KBM-7 (cell line): ENCODE measurements at regions not wholly inside any gene's neighbourhood (a gene's known extent, or its start where the extent isn't known, plus 50 kb on each side); places are given as distances from the start of the nearest gene placed in this dataset.
"Not testable (repeated sequence)": the region's sequence is repeated elsewhere in the genome, so short reads cannot be mapped to it uniquely, and the experiment has no call there.

Experiments used
- DNase-seq: peaks from one replicate; pipeline ENCODE4 v3.0.0-alpha.2; 2015
- in situ Hi-C: fragments of 300-500 bp; cut with MboI; formaldehyde crosslinking; loops from 2 replicates; pipeline ENCODE4 v1.14.3; 2020; ENCODE audit warnings: low sequenced_read_pairs, low pct_unique_long_range_greater_than_20kb, mixed read lengths

DNA sequence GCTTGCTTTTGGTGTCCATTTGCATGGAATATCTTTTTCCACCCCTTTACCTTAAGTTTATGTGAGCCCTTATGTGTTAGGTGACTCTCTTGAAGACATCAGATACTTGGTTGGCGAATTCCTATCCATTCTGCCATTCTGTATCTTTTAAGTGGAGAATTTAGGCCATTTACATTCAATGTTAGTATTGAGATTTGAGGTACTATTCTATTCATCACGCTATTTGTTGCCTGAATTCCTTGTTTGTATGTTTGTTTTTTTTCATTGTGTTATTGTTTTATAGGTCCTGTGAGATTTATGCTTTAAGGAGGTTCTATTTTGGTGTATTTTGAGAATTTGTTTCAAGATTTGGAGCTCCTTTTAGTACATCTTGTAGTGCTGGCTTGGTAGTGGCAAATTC lies 238.3 kb upstream of the LYPLAL1 start:
- in situ Hi-C loops, DNase-seq: not testable (repeated sequence)

DNA sequence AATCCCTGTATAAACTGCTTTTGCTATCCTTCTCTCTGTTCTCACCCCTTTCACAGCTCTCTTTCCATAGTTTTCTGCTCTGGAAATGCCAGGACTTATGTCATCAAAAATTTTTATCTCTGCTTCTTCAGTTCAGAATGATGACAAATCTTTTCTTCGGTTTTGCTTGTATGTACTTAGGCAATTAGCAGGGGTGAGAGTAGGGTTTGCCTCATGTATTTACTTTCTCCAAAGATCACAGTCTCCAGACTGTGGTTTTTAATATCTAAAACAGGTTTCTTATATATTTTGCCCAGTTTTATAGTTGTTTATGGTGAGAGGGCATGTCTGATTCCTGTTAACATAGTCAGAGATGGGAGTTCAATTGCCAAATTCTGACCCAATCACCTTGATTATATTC lies 235.4 kb upstream of the LYPLAL1 start:
- DNase-seq = no peak
- in situ Hi-C loops = no loop called here

DNA sequence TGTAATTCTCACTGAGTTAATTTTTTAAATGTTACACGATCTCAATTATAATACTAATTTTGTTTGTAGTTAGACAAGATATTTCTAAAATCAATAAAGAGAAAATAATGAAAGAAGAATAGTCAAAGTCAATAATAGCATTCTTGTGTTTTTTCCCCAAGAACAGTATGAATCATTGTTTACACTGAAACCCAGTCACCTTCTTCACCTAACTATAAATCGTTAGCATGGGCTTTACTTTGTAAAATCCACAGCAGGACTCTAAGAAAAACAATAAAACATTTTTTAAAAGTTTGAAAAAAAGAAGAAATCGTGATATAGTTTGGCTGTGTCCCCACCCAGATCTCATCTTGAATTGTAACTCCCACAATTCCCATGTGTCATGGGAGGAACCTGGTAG lies 234.6 kb upstream of the LYPLAL1 start:
- no peak for DNase-seq
- in situ Hi-C loops = no loop called here

GRCh38 chr1:218942431-218942830 lies 231.2 kb upstream of the LYPLAL1 start:
- in situ Hi-C loops = no loop called here
- DNase-seq = no peak

GRCh38 chr1:218943371-218943770 lies 230.3 kb upstream of the LYPLAL1 start:
- no peak for DNase-seq
- in situ Hi-C loops = no loop called here

- in situ Hi-C loops = no loop called here
Observed at GRCh38 chr1:218945050-218945449, 228.6 kb upstream of the LYPLAL1 start.

DNA sequence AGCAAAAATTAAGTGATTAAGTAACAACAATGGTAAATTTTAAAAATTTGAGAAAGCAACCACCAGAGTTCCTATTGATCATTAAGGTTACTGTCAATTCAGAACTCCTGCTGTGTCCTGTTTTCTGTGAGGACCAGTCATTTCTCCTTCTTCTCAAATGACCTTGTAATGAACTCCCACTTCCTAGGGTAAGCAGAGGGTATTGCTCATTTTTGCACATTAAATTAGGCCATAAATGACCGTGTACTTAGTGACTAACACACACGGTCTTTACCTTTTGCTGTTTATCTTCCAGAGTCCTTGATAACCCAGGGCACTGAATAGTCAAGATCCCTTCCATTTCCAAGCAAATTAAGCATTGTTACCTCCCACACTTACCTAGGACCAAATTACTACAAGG lies 227.5 kb upstream of the LYPLAL1 start:
- in situ Hi-C loops = no loop called here
- no peak for DNase-seq

More at GRCh38 chr1:218945050-218945449, 228.6 kb upstream of the LYPLAL1 start:
- no peak for DNase-seq

GRCh38 chr1:218948446-218948845 lies 225.2 kb upstream of the LYPLAL1 start:
- no peak for DNase-seq
- in situ Hi-C loops = no loop called here

GRCh38 chr1:218953386-218953785 lies 220.3 kb upstream of the LYPLAL1 start:
- in situ Hi-C loops = no loop called here
- DNase-seq = no peak

GRCh38 chr1:218957971-218958370 lies 215.7 kb upstream of the LYPLAL1 start:
- in situ Hi-C loops = no loop called here
- DNase-seq = no peak

DNA sequence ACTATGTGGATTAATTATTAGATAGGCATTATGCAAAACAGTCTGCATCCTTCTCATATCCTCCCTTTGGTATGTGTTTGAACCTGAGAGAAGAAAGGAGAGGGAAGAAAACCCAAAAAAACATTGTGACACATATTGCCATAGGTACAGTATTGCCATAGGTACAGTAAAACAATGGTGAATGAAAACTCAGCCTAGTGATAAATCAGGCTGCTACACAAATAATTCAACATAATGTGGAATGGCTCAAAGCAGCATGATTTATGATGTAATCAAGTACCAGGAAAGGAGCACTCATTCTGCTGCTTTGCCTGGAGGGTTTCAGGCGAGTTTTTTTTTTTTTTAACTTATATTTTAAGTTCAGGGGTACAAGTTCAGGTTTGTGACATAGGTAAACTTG lies 213.9 kb upstream of the LYPLAL1 start:
- in situ Hi-C loops = no loop called here
- DNase-seq = no peak

GRCh38 chr1:218964471-218965185 lies 209.1 kb upstream of the LYPLAL1 start:
- in situ Hi-C loops = no loop called here
- DNase-seq = no peak

GRCh38 chr1:218965821-218966220 lies 207.9 kb upstream of the LYPLAL1 start:
- in situ Hi-C loops = no loop called here

DNA sequence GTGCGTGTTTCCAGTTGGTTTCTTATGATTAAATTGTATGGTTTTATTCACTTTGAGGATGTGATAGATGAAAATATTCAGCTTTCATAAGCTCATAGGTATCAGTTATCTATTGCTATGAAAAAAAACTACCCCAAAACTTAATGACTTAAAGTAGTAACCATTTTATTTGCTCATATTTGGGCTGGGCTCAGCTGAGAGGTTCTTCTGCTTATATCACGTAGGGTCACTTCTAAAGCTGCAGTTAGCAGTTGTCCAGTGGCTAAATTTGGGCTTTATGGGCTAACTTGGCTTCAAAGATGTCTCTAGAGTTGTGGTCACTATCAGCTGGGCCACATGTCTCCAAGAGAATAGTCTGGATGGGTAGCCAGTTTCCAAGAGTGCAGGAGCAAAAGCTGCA lies 206.4 kb upstream of the LYPLAL1 start:
- in situ Hi-C loops = no loop called here
- no peak for DNase-seq

More at GRCh38 chr1:218965821-218966220, 207.9 kb upstream of the LYPLAL1 start:
- no peak for DNase-seq

GRCh38 chr1:218967836-218968235 lies 205.8 kb upstream of the LYPLAL1 start:
- DNase-seq = no peak
- in situ Hi-C loops = no loop called here

DNA sequence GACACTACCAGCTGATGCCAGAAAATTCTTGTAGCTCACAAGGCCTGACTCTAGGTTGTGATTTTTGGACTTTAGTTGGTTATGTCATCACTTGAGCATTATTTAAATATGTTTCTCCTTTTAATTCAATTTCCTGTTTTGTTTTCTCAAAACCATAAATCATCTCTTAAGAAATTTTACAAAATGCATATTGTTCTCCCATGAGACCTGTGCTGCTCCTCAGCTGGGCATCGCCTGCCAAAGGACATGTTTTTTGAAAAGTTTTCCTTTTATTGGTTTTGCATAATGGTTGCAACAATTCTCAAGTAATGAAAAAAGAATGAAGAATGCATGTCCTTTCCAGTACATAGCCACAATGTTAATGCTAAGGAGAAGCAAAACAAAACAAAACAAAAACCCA lies 204.7 kb upstream of the LYPLAL1 start:
- in situ Hi-C loops = no loop called here
- DNase-seq = no peak

DNA sequence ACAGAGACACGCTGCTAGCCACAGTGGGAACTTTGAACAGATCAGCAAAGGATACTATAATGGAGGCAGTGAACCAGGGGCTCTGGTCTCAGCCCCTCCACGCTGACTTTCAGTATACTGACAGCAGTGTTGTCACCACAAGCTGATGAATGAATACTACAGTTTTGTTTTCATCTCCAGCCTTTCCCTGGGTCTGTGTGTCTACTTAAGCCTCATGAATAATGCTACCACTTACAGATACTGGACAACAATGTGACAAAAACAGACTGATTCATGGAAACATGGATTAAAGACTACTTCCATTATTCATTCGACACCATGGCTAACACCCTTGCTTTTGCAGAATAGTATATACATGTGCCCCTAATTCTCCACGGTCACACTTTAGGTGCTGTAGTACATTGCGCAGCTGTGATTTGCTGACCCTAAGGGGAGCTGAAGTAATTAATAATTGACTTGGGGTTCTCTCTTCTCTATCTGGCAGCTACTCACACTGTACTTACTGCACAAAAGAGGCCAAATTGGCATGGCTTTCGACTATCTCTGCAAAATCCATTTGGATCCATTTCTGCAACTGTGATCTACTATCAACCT lies 203.2 kb upstream of the LYPLAL1 start:
- no peak for DNase-seq
- in situ Hi-C loops = no loop called here

DNA sequence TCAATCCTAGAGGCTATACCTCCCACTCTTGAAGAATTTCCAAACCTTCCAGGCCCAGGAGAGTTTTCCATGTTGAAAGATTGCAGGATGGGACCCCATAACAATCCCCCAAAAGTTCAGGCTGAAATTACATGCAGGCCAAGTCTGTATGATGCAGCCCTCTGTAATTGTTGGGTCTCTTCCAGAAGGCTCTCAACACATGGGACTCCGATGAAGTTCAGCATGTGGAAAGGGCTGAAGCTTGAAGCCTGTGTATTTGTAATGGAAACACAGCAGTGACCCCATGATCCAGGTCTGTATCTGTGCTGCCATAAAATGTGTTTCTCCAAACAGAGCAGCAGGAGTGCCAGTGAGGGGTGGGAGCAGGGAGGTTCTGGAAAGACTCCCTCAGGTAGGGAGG lies 202.5 kb upstream of the LYPLAL1 start:
- in situ Hi-C loops = no loop called here
- no peak for DNase-seq

DNA sequence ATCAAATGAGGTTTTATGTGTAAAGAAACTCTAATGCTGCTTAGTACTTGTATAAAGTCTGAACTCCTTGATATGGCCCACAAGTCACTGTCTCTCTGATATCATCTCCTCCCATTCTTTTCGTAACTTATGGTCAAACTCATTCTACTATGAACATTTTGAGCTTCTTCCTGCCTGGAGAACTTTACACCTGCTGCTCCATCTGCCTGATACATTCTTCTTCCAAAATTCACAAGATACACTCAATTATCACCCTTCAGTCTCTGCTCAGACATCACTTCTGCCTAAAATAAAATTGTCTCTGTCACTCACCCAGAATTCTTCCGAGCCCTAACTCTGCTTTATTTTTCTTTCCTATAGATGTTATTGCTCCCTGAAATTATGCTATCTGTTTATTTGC lies 192.8 kb upstream of the LYPLAL1 start:
- in situ Hi-C loops = no loop called here
- DNase-seq = no peak

GRCh38 chr1:218982482-218982881 lies 191.2 kb upstream of the LYPLAL1 start:
- in situ Hi-C loops = no loop called here
- no peak for DNase-seq

DNA sequence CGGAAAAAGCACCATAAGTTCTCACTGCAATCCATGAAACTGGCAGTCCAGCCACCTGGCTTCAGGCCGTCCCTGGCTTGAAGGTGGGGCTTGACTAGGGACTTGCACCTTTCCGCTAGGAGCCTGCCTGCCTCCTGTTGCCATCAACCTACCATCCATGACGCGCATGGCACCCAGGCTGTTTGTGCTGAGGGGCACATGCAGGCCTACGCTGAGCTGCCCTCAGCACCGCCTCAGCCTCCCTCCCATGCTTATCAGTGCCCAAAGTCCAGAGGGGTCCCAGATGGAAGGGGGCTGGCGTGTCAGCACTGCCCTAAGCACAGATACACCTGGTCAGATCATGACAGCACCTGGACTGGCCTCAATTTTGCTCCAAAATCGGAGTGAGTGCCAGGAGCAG lies 190.2 kb upstream of the LYPLAL1 start:
- in situ Hi-C loops = no loop called here
- no peak for DNase-seq
